ENCODE measurements at regions not wholly inside any gene's neighbourhood (a gene's known extent, or its start where the extent isn't known, plus 50 kb on each side); places are given as distances from the start of the nearest gene placed in this dataset.
A peak's percentile ranks its signal among the peaks of the same experiment; 100 is the strongest.

DNA sequence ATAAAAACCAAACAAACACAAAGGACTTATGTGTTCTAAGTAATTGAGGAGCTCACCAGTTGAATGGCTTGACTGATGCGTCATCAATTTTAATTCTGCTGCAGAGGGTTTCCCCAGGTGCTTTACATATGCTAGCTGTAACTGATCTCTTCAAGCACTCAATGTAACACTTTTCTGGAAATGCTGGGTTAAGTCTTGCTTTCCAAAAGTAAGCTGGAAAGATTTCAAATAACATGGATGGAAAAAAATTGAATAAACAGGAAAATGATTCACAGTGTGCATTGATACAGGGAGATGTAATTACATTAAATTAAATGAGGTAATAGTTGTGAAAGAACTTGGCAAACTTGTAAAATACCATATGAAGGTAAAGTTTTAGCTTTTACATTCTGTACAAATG is 186.7 kb upstream of the WDFY3 start:
- DNase-seq (no peak), ATAC-seq (no peak)
- no peaks in the 10 kb centered on the region for H3K4me1 ChIP-seq (ENCODE audit: insufficient read depth, low read length)
- H2AFZ ChIP-seq (ENCODE audit: low read length), result no peak overlapping the region
- TF ChIP-seq EZH2 (IDR thresholded peaks at IDR 0.05; ENCODE audit: low read length, unreplicated experiment) (no peak), EZH2phosphoT487 (IDR thresholded peaks at IDR 0.05; ENCODE audit: borderline replicate concordance, low read length) (no peak), CTCF (conservative IDR thresholded peaks at IDR 0.05; ENCODE audit: low read depth, low read length) (no peak)
- no peaks in the 10 kb centered on the region for H3F3A ChIP-seq (ENCODE audit: low read length, unreplicated experiment)
- H3K9me3 ChIP-seq (ENCODE audit: low read length), result no peaks in the 10 kb centered on the region
- no peak overlapping the region for H3K4me2 ChIP-seq (ENCODE audit: low read length)
- ChIA-PET CTCF (no interaction called here), POLR2A (ENCODE audit: unreplicated experiment) (no interaction called here)
- H3K4me3 ChIP-seq (ENCODE audit: low read length), result no peak overlapping the region
- no peaks in the 10 kb centered on the region for H4K20me1 ChIP-seq (ENCODE audit: low read length)
- no peaks in the 10 kb centered on the region for H3K79me2 ChIP-seq (ENCODE audit: low read length)
- BruUV-seq (replicated peaks), result no TSS peak
- no peak overlapping the region for H3K27ac ChIP-seq (ENCODE audit: low read length)
- H3K9ac ChIP-seq (ENCODE audit: low read length), result no peak overlapping the region
- intact Hi-C loops (cut with micrococcal nuclease), result no loop called here
- no peaks in the 10 kb centered on the region for H3K27me3 ChIP-seq (ENCODE audit: low read length)
- H3K9me2 ChIP-seq (replicated peaks; ENCODE audit: low read length), result no peaks in the 10 kb centered on the region
- H3K36me3 ChIP-seq (ENCODE audit: low read depth, low read length), result no peaks in the 10 kb centered on the region

- Histone ChIP-seq H3K9me2 (replicated peaks; ENCODE audit: low read length) (no peaks in the 10 kb centered on the region), H3K4me1 (ENCODE audit: insufficient read depth, low read length) (no peaks in the 10 kb centered on the region), H3F3A (ENCODE audit: low read length, unreplicated experiment) (no peaks in the 10 kb centered on the region), H3K27ac (ENCODE audit: low read length) (no peak overlapping the region), H2AFZ (ENCODE audit: low read length) (no peak overlapping the region), H3K79me2 (ENCODE audit: low read length) (no peaks in the 10 kb centered on the region), H3K9me3 (ENCODE audit: low read length) (no peaks in the 10 kb centered on the region), H3K9ac (ENCODE audit: low read length) (no peak overlapping the region), H3K4me3 (ENCODE audit: low read length) (no peak overlapping the region), H4K20me1 (ENCODE audit: low read length) (no peaks in the 10 kb centered on the region), H3K4me2 (ENCODE audit: low read length) (no peak overlapping the region), H3K27me3 (ENCODE audit: low read length) (no peaks in the 10 kb centered on the region), H3K36me3 (ENCODE audit: low read depth, low read length) (no peaks in the 10 kb centered on the region)
- intact Hi-C loops (cut with micrococcal nuclease), result no loop called here
- ChIA-PET CTCF (no interaction called here), POLR2A (ENCODE audit: unreplicated experiment) (no interaction called here)
- ATAC-seq (no peak), DNase-seq (no peak)
- BruUV-seq (replicated peaks), result no TSS peak
- no peak for TF ChIP-seq EZH2 (IDR thresholded peaks at IDR 0.05; ENCODE audit: low read length, unreplicated experiment)
- no peak for TF ChIP-seq CTCF (conservative IDR thresholded peaks at IDR 0.05; ENCODE audit: low read depth, low read length)
- no peak for TF ChIP-seq EZH2phosphoT487 (IDR thresholded peaks at IDR 0.05; ENCODE audit: borderline replicate concordance, low read length)
Observed at GRCh38 chr4:85154591-85154990, 188.1 kb upstream of the WDFY3 start.

DNA sequence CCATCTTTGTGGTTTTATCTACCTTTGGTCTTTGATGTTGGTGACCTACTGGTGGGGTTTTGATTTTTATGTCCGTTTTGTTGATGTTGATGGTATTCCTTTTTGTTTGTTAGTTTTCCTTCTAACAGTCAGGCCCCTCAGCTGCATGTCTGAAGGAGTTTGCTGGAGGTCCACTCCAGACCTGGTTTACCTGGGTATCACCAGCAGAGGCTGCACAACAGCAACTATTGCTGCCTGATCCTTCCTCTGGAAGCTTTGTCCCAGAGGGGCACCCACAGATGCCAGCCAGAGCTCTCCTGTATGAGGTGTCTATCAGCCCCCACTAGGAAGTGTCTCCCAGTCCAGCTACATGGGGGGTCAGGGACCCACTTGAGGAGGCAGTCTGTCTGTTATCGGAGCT is 199.3 kb upstream of the WDFY3 start:
- H3K27me3 ChIP-seq (ENCODE audit: low read length), result no peaks in the 10 kb centered on the region
- ATAC-seq (peak; percentile 45; the same call in 1 of the 2 replicates), DNase-seq (peak; percentile 12)
- H2AFZ ChIP-seq (ENCODE audit: low read length), result peak overlapping the region; percentile 45; the same call in 1 of the 2 replicates
- no peaks in the 10 kb centered on the region for H3K9me2 ChIP-seq (replicated peaks; ENCODE audit: low read length)
- peaks cover 9% of the 10 kb centered on the region for H3K4me1 ChIP-seq (ENCODE audit: insufficient read depth, low read length)
- no peaks in the 10 kb centered on the region for H3K79me2 ChIP-seq (ENCODE audit: low read length)
- no peak overlapping the region for H3K9ac ChIP-seq (ENCODE audit: low read length)
- intact Hi-C loops (cut with micrococcal nuclease), result no loop called here
- no peaks in the 10 kb centered on the region for H3F3A ChIP-seq (ENCODE audit: low read length, unreplicated experiment)
- no peaks in the 10 kb centered on the region for H4K20me1 ChIP-seq (ENCODE audit: low read length)
- H3K4me3 ChIP-seq (ENCODE audit: low read length), result no peak overlapping the region
- no TSS peak for BruUV-seq (replicated peaks)
- POLR2A ChIA-PET (ENCODE audit: unreplicated experiment), result no interaction called here
- peak overlapping the region; percentile 68 for H3K4me2 ChIP-seq (ENCODE audit: low read length)
- H3K36me3 ChIP-seq (ENCODE audit: low read depth, low read length), result no peaks in the 10 kb centered on the region
- H3K27ac ChIP-seq (ENCODE audit: low read length), result no peak overlapping the region
- TF ChIP-seq CTCF (conservative IDR thresholded peaks at IDR 0.05; ENCODE audit: low read depth, low read length) (peak; percentile 37; the same call in 1 of the 2 replicates), EZH2 (IDR thresholded peaks at IDR 0.05; ENCODE audit: low read length, unreplicated experiment) (no peak), EZH2phosphoT487 (IDR thresholded peaks at IDR 0.05; ENCODE audit: borderline replicate concordance, low read length) (no peak)
- CTCF ChIA-PET, result no interaction called here
- no peaks in the 10 kb centered on the region for H3K9me3 ChIP-seq (ENCODE audit: low read length)
